Fibroblast of skin of left biceps (primary cell): ENCODE measurements at regions not wholly inside any gene's neighbourhood (a gene's known extent, or its start where the extent isn't known, plus 50 kb on each side); places are given as distances from the start of the nearest gene placed in this dataset.

Experiments used
- DNase-seq, 2 experiments: peaks; one replicate each; pipeline ENCODE4 v3.0.0-alpha.2; 2013; ENCODE audit warnings: low read depth in 2 of 2

- no peak for DNase-seq
Measured at GRCh38 chr6:33967966-33968724, 164.3 kb upstream of the MLN start.

GRCh38 chr6:33967265-33967767 lies 163.5 kb upstream of the MLN start:
- no peak for DNase-seq

GRCh38 chr6:33966536-33966935 lies 162.7 kb upstream of the MLN start:
- DNase-seq: no peak

- DNase-seq: no peak
Measured at GRCh38 chr6:33965766-33966165, 162.0 kb upstream of the MLN start.

GRCh38 chr6:33964387-33964786 lies 160.6 kb upstream of the MLN start:
- no peak for DNase-seq

- no peak for DNase-seq
Measured at GRCh38 chr6:33963136-33963750, 159.4 kb upstream of the MLN start.

GRCh38 chr6:33962246-33963027 lies 158.6 kb upstream of the MLN start:
- DNase-seq: no peak

- DNase-seq: no peak
Measured at GRCh38 chr6:33961691-33962090, 157.9 kb upstream of the MLN start.

GRCh38 chr6:33960345-33961313 lies 156.8 kb upstream of the MLN start:
- no peak for DNase-seq

GRCh38 chr6:33959661-33960344 lies 156.0 kb upstream of the MLN start:
- DNase-seq: no peak

- no peak for DNase-seq
Measured at GRCh38 chr6:33959329-33959651, 155.5 kb upstream of the MLN start.

GRCh38 chr6:33958526-33959328 lies 154.9 kb upstream of the MLN start:
- DNase-seq: no peak

GRCh38 chr6:33957892-33958525 lies 154.2 kb upstream of the MLN start:
- DNase-seq: no peak

GRCh38 chr6:33957131-33957891 lies 153.5 kb upstream of the MLN start:
- DNase-seq: no peak

GRCh38 chr6:33956206-33956605 lies 152.4 kb upstream of the MLN start:
- no peak for DNase-seq

- no peak for DNase-seq
Measured at GRCh38 chr6:33955566-33955965, 151.8 kb upstream of the MLN start.

- DNase-seq: no peak
Measured at GRCh38 chr6:33954453-33954852, 150.7 kb upstream of the MLN start.

GRCh38 chr6:33953171-33953570 lies 149.4 kb upstream of the MLN start:
- no peak for DNase-seq

- no peak for DNase-seq
Measured at GRCh38 chr6:33952016-33952415, 148.2 kb upstream of the MLN start.
